ENCODE measurements at regions not wholly inside any gene's neighbourhood (a gene's known extent, or its start where the extent isn't known, plus 50 kb on each side); places are given as distances from the start of the nearest gene placed in this dataset.

DNA sequence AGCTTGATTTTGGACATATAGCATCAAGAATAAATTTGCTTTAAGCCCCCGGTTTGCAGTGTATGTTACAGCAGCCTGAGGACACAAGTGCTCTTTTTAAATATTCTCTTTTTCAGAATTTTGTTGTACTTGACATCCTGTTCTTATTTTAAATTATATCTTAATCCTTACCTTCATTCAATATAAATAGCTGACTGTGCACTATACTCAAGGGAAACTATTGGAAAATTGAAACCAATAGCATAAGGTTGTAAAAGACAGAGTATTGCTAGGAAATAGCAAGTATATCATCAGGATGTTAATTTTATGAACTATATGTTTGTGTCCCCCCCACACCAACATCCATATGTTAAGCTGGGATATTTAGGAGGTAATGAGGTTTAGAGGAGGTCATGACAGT is 120.4 kb upstream of the CDH10 start:
- BruUV-seq (replicated peaks) = no TSS peak
- CTCF ChIA-PET = no interaction called here

DNA sequence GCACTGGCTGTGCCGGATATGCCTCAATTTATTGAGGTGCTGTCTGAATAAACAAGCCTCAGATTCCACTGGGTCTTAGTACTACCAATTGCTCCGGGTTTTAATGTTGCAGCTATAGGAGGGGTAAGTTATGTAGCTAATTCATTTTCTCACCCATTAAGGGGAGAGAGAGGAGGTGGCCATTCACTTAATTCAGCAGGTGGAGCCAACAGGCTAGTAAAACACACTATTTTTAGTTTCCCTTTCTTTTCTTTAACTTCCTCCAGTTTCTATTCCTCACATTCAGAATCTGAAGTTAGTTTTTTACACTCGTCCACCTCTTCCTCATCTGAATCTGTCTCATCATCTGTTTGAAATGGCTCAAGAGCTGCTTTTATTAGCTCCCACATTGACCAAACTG is 105.6 kb upstream of the CDH10 start:
- no TSS peak for BruUV-seq (replicated peaks)
- Histone ChIP-seq H3K4me2 (ENCODE audit: low read length) (no peak overlapping the region), H3K9me2 (replicated peaks; ENCODE audit: low read length) (no peaks in the 10 kb centered on the region), H3K4me3 (ENCODE audit: low read length) (no peak overlapping the region), H3K27ac (ENCODE audit: low read length) (no peak overlapping the region), H3F3A (ENCODE audit: low read length, unreplicated experiment) (no peaks in the 10 kb centered on the region), H3K36me3 (ENCODE audit: low read depth, low read length) (no peaks in the 10 kb centered on the region), H3K9ac (ENCODE audit: low read length) (no peak overlapping the region), H3K4me1 (ENCODE audit: insufficient read depth, low read length) (no peaks in the 10 kb centered on the region), H3K27me3 (ENCODE audit: low read length) (no peaks in the 10 kb centered on the region), H3K9me3 (ENCODE audit: low read length) (no peaks in the 10 kb centered on the region), H3K79me2 (ENCODE audit: low read length) (no peaks in the 10 kb centered on the region), H2AFZ (ENCODE audit: low read length) (no peak overlapping the region), H4K20me1 (ENCODE audit: low read length) (no peaks in the 10 kb centered on the region)
- intact Hi-C loops (cut with micrococcal nuclease) = loop anchor here (2.0 kb wide), 1 partner anchor 256 kb away; no protein-coding TSS in a partner anchor
- ChIA-PET POLR2A (ENCODE audit: unreplicated experiment) (no interaction called here), CTCF (interaction anchor here (1.0 kb wide), 1 partner anchor 256 kb away, joined by 4 read pairs; no protein-coding TSS in a partner anchor)
- ATAC-seq (no peak), DNase-seq (no peak)
- TF ChIP-seq, protein P1, sequence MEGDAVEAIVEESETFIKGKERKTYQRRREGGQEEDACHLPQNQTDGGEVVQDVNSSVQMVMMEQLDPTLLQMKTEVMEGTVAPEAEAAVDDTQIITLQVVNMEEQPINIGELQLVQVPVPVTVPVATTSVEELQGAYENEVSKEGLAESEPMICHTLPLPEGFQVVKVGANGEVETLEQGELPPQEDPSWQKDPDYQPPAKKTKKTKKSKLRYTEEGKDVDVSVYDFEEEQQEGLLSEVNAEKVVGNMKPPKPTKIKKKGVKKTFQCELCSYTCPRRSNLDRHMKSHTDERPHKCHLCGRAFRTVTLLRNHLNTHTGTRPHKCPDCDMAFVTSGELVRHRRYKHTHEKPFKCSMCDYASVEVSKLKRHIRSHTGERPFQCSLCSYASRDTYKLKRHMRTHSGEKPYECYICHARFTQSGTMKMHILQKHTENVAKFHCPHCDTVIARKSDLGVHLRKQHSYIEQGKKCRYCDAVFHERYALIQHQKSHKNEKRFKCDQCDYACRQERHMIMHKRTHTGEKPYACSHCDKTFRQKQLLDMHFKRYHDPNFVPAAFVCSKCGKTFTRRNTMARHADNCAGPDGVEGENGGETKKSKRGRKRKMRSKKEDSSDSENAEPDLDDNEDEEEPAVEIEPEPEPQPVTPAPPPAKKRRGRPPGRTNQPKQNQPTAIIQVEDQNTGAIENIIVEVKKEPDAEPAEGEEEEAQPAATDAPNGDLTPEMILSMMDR (conservative IDR thresholded peaks at IDR 0.05; ENCODE audit: low read depth, low read length) = no peak
- TF ChIP-seq EZH2phosphoT487 (IDR thresholded peaks at IDR 0.05; ENCODE audit: borderline replicate concordance, low read length) (no peak), EZH2 (IDR thresholded peaks at IDR 0.05; ENCODE audit: low read length, unreplicated experiment) (no peak)

More for the DNA sequence above, 120.4 kb upstream of the CDH10 start:
- TF ChIP-seq EZH2phosphoT487 (IDR thresholded peaks at IDR 0.05; ENCODE audit: borderline replicate concordance, low read length) (no peak), EZH2 (IDR thresholded peaks at IDR 0.05; ENCODE audit: low read length, unreplicated experiment) (no peak)
- TF ChIP-seq, protein P1 (conservative IDR thresholded peaks at IDR 0.05; ENCODE audit: low read depth, low read length) = no peak
- Histone ChIP-seq H3K9ac (ENCODE audit: low read length) (no peak overlapping the region), H3K79me2 (ENCODE audit: low read length) (no peaks in the 10 kb centered on the region), H3K27me3 (ENCODE audit: low read length) (no peaks in the 10 kb centered on the region), H3K4me3 (ENCODE audit: low read length) (no peak overlapping the region), H3K4me1 (ENCODE audit: insufficient read depth, low read length) (no peaks in the 10 kb centered on the region), H3F3A (ENCODE audit: low read length, unreplicated experiment) (no peaks in the 10 kb centered on the region), H4K20me1 (ENCODE audit: low read length) (no peaks in the 10 kb centered on the region), H3K4me2 (ENCODE audit: low read length) (no peak overlapping the region), H3K36me3 (ENCODE audit: low read depth, low read length) (no peaks in the 10 kb centered on the region), H2AFZ (ENCODE audit: low read length) (no peak overlapping the region), H3K9me3 (ENCODE audit: low read length) (no peaks in the 10 kb centered on the region), H3K9me2 (replicated peaks; ENCODE audit: low read length) (no peaks in the 10 kb centered on the region), H3K27ac (ENCODE audit: low read length) (no peak overlapping the region)
- POLR2A ChIA-PET (ENCODE audit: unreplicated experiment) = no interaction called here
- ATAC-seq (no peak), DNase-seq (no peak)
- intact Hi-C loops (cut with micrococcal nuclease) = no loop called here

DNA sequence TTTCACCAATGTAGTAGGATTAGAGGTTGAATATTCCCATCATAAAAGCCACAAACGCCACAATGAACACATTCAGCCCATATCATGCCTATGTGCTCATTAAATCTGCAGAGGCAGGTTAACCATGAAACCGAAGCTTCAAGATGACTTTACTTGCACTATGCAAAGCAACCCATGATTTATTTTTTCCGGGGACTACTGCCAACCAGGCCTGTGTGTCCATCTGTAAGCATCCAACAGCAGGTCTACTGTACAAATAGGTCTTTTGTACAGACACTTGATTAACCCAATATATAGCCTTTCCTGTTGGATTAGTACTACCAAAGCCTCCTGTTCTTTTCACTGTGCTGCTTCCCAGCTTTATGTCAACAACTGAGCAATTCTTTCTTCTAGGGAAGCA is 104.9 kb upstream of the CDH10 start:
- TF ChIP-seq, protein P1 (conservative IDR thresholded peaks at IDR 0.05; ENCODE audit: low read depth, low read length) = no peak
- TF ChIP-seq EZH2 (IDR thresholded peaks at IDR 0.05; ENCODE audit: low read length, unreplicated experiment) (no peak), EZH2phosphoT487 (IDR thresholded peaks at IDR 0.05; ENCODE audit: borderline replicate concordance, low read length) (no peak)
- no peaks in the 10 kb centered on the region for H3K4me1 ChIP-seq (ENCODE audit: insufficient read depth, low read length)
- no peak overlapping the region for H2AFZ ChIP-seq (ENCODE audit: low read length)
- H3K4me2 ChIP-seq (ENCODE audit: low read length) = no peak overlapping the region
- H3K27ac ChIP-seq (ENCODE audit: low read length) = no peak overlapping the region
- DNase-seq (no peak), ATAC-seq (no peak)
- no peaks in the 10 kb centered on the region for H3K36me3 ChIP-seq (ENCODE audit: low read depth, low read length)
- H3K9ac ChIP-seq (ENCODE audit: low read length) = no peak overlapping the region
- no peaks in the 10 kb centered on the region for H3K9me3 ChIP-seq (ENCODE audit: low read length)
- H3K9me2 ChIP-seq (replicated peaks; ENCODE audit: low read length) = no peaks in the 10 kb centered on the region
- no peaks in the 10 kb centered on the region for H3K27me3 ChIP-seq (ENCODE audit: low read length)
- CTCF ChIA-PET = interaction anchor here (1.0 kb wide), 1 partner anchor 257 kb away, joined by 4 read pairs; no protein-coding TSS in a partner anchor
- POLR2A ChIA-PET (ENCODE audit: unreplicated experiment) = no interaction called here
- H4K20me1 ChIP-seq (ENCODE audit: low read length) = no peaks in the 10 kb centered on the region
- intact Hi-C loops (cut with micrococcal nuclease) = loop anchor here (2.0 kb wide), 1 partner anchor 257 kb away; no protein-coding TSS in a partner anchor
- no peaks in the 10 kb centered on the region for H3F3A ChIP-seq (ENCODE audit: low read length, unreplicated experiment)
- no peak overlapping the region for H3K4me3 ChIP-seq (ENCODE audit: low read length)
- BruUV-seq (replicated peaks) = no TSS peak
- no peaks in the 10 kb centered on the region for H3K79me2 ChIP-seq (ENCODE audit: low read length)
